OCI-LY1 (cell line): ENCODE measurements at regions not wholly inside any gene's neighbourhood (a gene's known extent, or its start where the extent isn't known, plus 50 kb on each side); places are given as distances from the start of the nearest gene placed in this dataset.

Experiments used
- CTCF ChIP-seq: fragments of 200-600 bp; sonication (generic), shearing (Covaris generic); IDR thresholded peaks from 2 replicates; pipeline ENCODE4 v1.5.1; 2017; ENCODE audit warnings: mild to moderate bottlenecking, antibody characterized with exemption, low read length, moderate library complexity, mixed read lengths
- EZH2 ChIP-seq: fragments of 200-600 bp; sonication (generic), shearing (Covaris generic); IDR thresholded peaks from 2 replicates; pipeline ENCODE4 v1.8.0; 2017; ENCODE audit warnings: borderline replicate concordance, mixed run types, mild to moderate bottlenecking, antibody characterized with exemption, low read length, moderate library complexity, mixed read lengths

GRCh38 chr14:56004323-56004722 is 113.9 kb upstream of the PELI2 start:
- TF ChIP-seq CTCF: no peak
- TF ChIP-seq EZH2: no peak
